ENCODE measurements at regions not wholly inside any gene's neighbourhood (a gene's known extent, or its start where the extent isn't known, plus 50 kb on each side); places are given as distances from the start of the nearest gene placed in this dataset.

GRCh38 chrX:116009861-116010710 is 160.5 kb upstream of the AGTR2 start:
- peak overlapping the region; percentile 60 for H3K27ac Mint-ChIP-seq
- no peak for TF ChIP-seq CTCF (IDR thresholded peaks at IDR 0.05; ENCODE audit: unreplicated experiment)
- peaks cover 23% of the 10 kb centered on the region for H3K4me1 Mint-ChIP-seq (ENCODE audit: low read depth)
- H3K9me3 Mint-ChIP-seq (ENCODE audit: low read depth) = peaks cover 21% of the 10 kb centered on the region
- no peaks in the 10 kb centered on the region for H3K27me3 Mint-ChIP-seq
- DNase-seq (ENCODE audit: low spot score, unreplicated experiment) = no peak
- no peak overlapping the region for H3K4me3 Mint-ChIP-seq (ENCODE audit: low read depth)
- H3K36me3 Mint-ChIP-seq (ENCODE audit: insufficient read depth) = peaks cover 3% of the 10 kb centered on the region

- Mint-ChIP-seq H3K27ac (peak overlapping the region; percentile 4), H3K4me3 (ENCODE audit: low read depth) (no peak overlapping the region), H3K9me3 (ENCODE audit: low read depth) (peaks cover 21% of the 10 kb centered on the region), H3K4me1 (ENCODE audit: low read depth) (peaks cover 23% of the 10 kb centered on the region), H3K27me3 (no peaks in the 10 kb centered on the region), H3K36me3 (ENCODE audit: insufficient read depth) (peaks cover 3% of the 10 kb centered on the region)
- DNase-seq (ENCODE audit: low spot score, unreplicated experiment) = no peak
- no peak for TF ChIP-seq CTCF (IDR thresholded peaks at IDR 0.05; ENCODE audit: unreplicated experiment)
Observed at GRCh38 chrX:116010939-116011338, 159.6 kb upstream of the AGTR2 start.

- H3K4me3 Mint-ChIP-seq (ENCODE audit: low read depth) = no peak overlapping the region
- H3K27ac Mint-ChIP-seq = no peak overlapping the region
- DNase-seq (ENCODE audit: low spot score, unreplicated experiment) = no peak
- peaks cover 42% of the 10 kb centered on the region for H3K9me3 Mint-ChIP-seq (ENCODE audit: low read depth)
- TF ChIP-seq CTCF (IDR thresholded peaks at IDR 0.05; ENCODE audit: unreplicated experiment) = no peak
- H3K27me3 Mint-ChIP-seq = no peaks in the 10 kb centered on the region
- H3K36me3 Mint-ChIP-seq (ENCODE audit: insufficient read depth) = peaks cover 2% of the 10 kb centered on the region
- H3K4me1 Mint-ChIP-seq (ENCODE audit: low read depth) = peaks cover 6% of the 10 kb centered on the region
Observed at GRCh38 chrX:116031331-116031730, 139.2 kb upstream of the AGTR2 start.

Data from progenitor cell of endocrine pancreas (in vitro differentiated cells).